MM.1S (cell line): ENCODE measurements at regions not wholly inside any gene's neighbourhood (a gene's known extent, or its start where the extent isn't known, plus 50 kb on each side); places are given as distances from the start of the nearest gene placed in this dataset.

Experiments
- DNase-seq: peaks from one replicate; pipeline ENCODE4 v3.0.0-alpha.2; 2015
- H2AFZ ChIP-seq: fragments of 300-600 bp; sonication (generic); 2 replicates; pipeline ENCODE4 v1.6.0; 2016; ENCODE audit warnings: antibody characterized with exemption, low read length
- H3F3A ChIP-seq: fragments of 300-600 bp; sonication (generic); 2 replicates; pipeline ENCODE4 v1.6.1; 2016; ENCODE audit warnings: mild to moderate bottlenecking, antibody characterized with exemption, low read length, moderate library complexity, mixed read lengths; ENCODE audit not compliant: insufficient read depth
- H3K27ac ChIP-seq: fragments of 300-600 bp; sonication (generic); 2 replicates; pipeline ENCODE4 v1.5.1; 2016; ENCODE audit warnings: mild to moderate bottlenecking, low read length
- H3K27me3 ChIP-seq: fragments of 300-600 bp; sonication (generic); replicated peaks from 2 replicates; pipeline ENCODE4 v1.6.0; 2016; ENCODE audit warnings: low read length; ENCODE audit not compliant: insufficient read depth
- H3K36me3 ChIP-seq: fragments of 300-600 bp; sonication (generic); replicated peaks from 2 replicates; pipeline ENCODE4 v1.6.1; 2016; ENCODE audit warnings: mild to moderate bottlenecking, low read length, mixed read lengths; ENCODE audit not compliant: insufficient read depth
- H3K4me1 ChIP-seq: fragments of 300-600 bp; sonication (generic); 2 replicates; pipeline ENCODE4 v1.6.1; 2016; ENCODE audit warnings: low read length, mixed read lengths
- H3K4me2 ChIP-seq: fragments of 300-600 bp; sonication (generic); 2 replicates; pipeline ENCODE4 v1.6.0; 2016; ENCODE audit warnings: low read depth, low read length
- H3K4me3 ChIP-seq: fragments of 300-600 bp; sonication (generic); 2 replicates; pipeline ENCODE4 v1.5.1; 2016; ENCODE audit warnings: low read length, mixed read lengths
- H3K79me2 ChIP-seq: fragments of 300-600 bp; sonication (generic); 2 replicates; pipeline ENCODE4 v1.6.1; 2016; ENCODE audit warnings: mixed run types, low read length, mixed read lengths
- H3K9ac ChIP-seq: fragments of 300-600 bp; sonication (generic); 2 replicates; pipeline ENCODE4 v1.6.1; 2016; ENCODE audit warnings: low read length, mixed read lengths
- H3K9me2 ChIP-seq: fragments of 300-600 bp; sonication (generic); replicated peaks from 2 replicates; pipeline ENCODE4 v1.6.1; 2016; ENCODE audit warnings: mild to moderate bottlenecking, low read length, mixed read lengths; ENCODE audit not compliant: insufficient read depth
- H3K9me3 ChIP-seq: fragments of 300-600 bp; sonication (generic); replicated peaks from 2 replicates; pipeline ENCODE4 v1.6.1; 2016; ENCODE audit warnings: mild to moderate bottlenecking, low read length, mixed read lengths; ENCODE audit not compliant: insufficient read depth
- H4K20me1 ChIP-seq: fragments of 300-600 bp; sonication (generic); 2 replicates; pipeline ENCODE4 v1.6.1; 2016; ENCODE audit warnings: mild to moderate bottlenecking, low read length, moderate library complexity, mixed read lengths; ENCODE audit not compliant: insufficient read depth
- CTCF ChIP-seq: fragments of 300-600 bp; sonication (generic); IDR thresholded peaks from 2 replicates; pipeline ENCODE4 v1.5.1; 2016; ENCODE audit warnings: antibody characterized with exemption, low read length, mixed read lengths
- EZH2 ChIP-seq: fragments of 300-600 bp; sonication (generic); optimal IDR thresholded peaks from 2 replicates; pipeline ENCODE3; 2017; ENCODE audit warnings: low read depth, mild to moderate bottlenecking, antibody characterized with exemption, low read length, mixed read lengths
- EZH2phosphoT487 ChIP-seq: fragments of 300-600 bp; sonication (generic); IDR thresholded peaks from 2 replicates; pipeline ENCODE4 v1.6.1; 2018; ENCODE audit warnings: antibody characterized with exemption, low read length

- Histone ChIP-seq H4K20me1 (no peaks in the 10 kb centered on the region), H3K4me1 (0 out of 2 replicates have a peak, but pooled peaks cover 8% of the 10 kb centered on the region), H3K9me3 (no peaks in the 10 kb centered on the region), H3K79me2 (no peaks in the 10 kb centered on the region), H3K27ac (no peak overlapping the region), H3K9me2 (no peaks in the 10 kb centered on the region), H3F3A (no peaks in the 10 kb centered on the region), H3K9ac (no peak overlapping the region), H3K4me2 (no peak overlapping the region), H3K36me3 (no peaks in the 10 kb centered on the region), H3K27me3 (no peaks in the 10 kb centered on the region), H3K4me3 (no peak overlapping the region), H2AFZ (no peak overlapping the region)
- DNase-seq = no peak
- TF ChIP-seq CTCF (no peak), EZH2phosphoT487 (no peak)
These were observed 99.3 kb upstream of the RALGPS2 start for GRCh38 chr1:178625695-178626094.

- no peaks in the 10 kb centered on the region for H3K9me2 ChIP-seq
- DNase-seq = no peak
- no peak for TF ChIP-seq EZH2phosphoT487
- TF ChIP-seq EZH2 = no peak
- TF ChIP-seq CTCF = no peak
- H3K79me2 ChIP-seq = no peaks in the 10 kb centered on the region
- no peak overlapping the region for H2AFZ ChIP-seq
- no peaks in the 10 kb centered on the region for H3K27me3 ChIP-seq
- no peak overlapping the region for H3K9ac ChIP-seq
- no peaks in the 10 kb centered on the region for H3K36me3 ChIP-seq
- 0 out of 2 replicates have a peak, but pooled peaks cover 8% of the 10 kb centered on the region for H3K4me1 ChIP-seq
- H3K4me2 ChIP-seq = no peak overlapping the region
- H3F3A ChIP-seq = no peaks in the 10 kb centered on the region
- H3K9me3 ChIP-seq = no peaks in the 10 kb centered on the region
- no peak overlapping the region for H3K4me3 ChIP-seq
- no peak overlapping the region for H3K27ac ChIP-seq
- no peaks in the 10 kb centered on the region for H4K20me1 ChIP-seq
These were observed 98.0 kb upstream of the RALGPS2 start for GRCh38 chr1:178627037-178627436.

GRCh38 chr1:178628637-178629251 is 96.3 kb upstream of the RALGPS2 start:
- 0 out of 2 replicates have a peak, but pooled peaks cover 8% of the 10 kb centered on the region for H3K4me1 ChIP-seq
- no peak overlapping the region for H3K9ac ChIP-seq
- no peak overlapping the region for H3K27ac ChIP-seq
- no peaks in the 10 kb centered on the region for H3K36me3 ChIP-seq
- no peaks in the 10 kb centered on the region for H4K20me1 ChIP-seq
- no peaks in the 10 kb centered on the region for H3K79me2 ChIP-seq
- no peaks in the 10 kb centered on the region for H3F3A ChIP-seq
- no peak for DNase-seq
- no peaks in the 10 kb centered on the region for H3K27me3 ChIP-seq
- H3K9me2 ChIP-seq = no peaks in the 10 kb centered on the region
- H3K9me3 ChIP-seq = no peaks in the 10 kb centered on the region
- H2AFZ ChIP-seq = no peak overlapping the region
- no peak overlapping the region for H3K4me2 ChIP-seq
- H3K4me3 ChIP-seq = no peak overlapping the region
- no peak for TF ChIP-seq CTCF
- no peak for TF ChIP-seq EZH2phosphoT487
